ENCODE measurements at regions not wholly inside any gene's neighbourhood (a gene's known extent, or its start where the extent isn't known, plus 50 kb on each side); places are given as distances from the start of the nearest gene placed in this dataset.

DNA sequence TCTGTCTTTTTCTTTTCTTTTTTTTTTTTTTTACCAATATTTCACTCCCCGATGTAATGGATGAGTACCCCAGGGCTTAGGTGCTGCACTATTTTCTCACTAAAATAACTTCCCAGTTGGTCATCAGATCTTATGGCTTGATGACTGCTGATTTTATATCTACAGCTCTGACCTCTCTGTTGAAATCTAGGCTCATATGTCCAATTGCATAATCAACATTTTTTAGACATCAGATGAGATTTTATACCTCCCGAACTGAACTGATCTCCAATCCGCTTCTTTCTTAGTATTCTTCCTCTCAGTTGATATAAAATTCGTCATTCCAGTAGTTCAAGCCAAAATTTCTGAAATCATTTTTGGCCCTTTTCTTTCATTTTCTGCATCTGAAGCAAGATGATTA, 1236.5 kb downstream of the SLC16A7 start:
- no peak for DNase-seq
- TF ChIP-seq, protein P1, sequence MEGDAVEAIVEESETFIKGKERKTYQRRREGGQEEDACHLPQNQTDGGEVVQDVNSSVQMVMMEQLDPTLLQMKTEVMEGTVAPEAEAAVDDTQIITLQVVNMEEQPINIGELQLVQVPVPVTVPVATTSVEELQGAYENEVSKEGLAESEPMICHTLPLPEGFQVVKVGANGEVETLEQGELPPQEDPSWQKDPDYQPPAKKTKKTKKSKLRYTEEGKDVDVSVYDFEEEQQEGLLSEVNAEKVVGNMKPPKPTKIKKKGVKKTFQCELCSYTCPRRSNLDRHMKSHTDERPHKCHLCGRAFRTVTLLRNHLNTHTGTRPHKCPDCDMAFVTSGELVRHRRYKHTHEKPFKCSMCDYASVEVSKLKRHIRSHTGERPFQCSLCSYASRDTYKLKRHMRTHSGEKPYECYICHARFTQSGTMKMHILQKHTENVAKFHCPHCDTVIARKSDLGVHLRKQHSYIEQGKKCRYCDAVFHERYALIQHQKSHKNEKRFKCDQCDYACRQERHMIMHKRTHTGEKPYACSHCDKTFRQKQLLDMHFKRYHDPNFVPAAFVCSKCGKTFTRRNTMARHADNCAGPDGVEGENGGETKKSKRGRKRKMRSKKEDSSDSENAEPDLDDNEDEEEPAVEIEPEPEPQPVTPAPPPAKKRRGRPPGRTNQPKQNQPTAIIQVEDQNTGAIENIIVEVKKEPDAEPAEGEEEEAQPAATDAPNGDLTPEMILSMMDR (IDR thresholded peaks at IDR 0.05) = no peak
- TF ChIP-seq POLR2A (IDR thresholded peaks at IDR 0.05) = no peak
- no peak for ATAC-seq
- WGBS (ENCODE audit: insufficient coverage, low coverage, low lambda C conversion rate, missing lambda C conversion rate) = 80% methylated on average over 4 of the region's 4 CpGs
- intact Hi-C loops (cut with DNase I) = no loop called here
- no peaks in the 10 kb centered on the region for H3K27me3 ChIP-seq
- H3K9me3 ChIP-seq = no peaks in the 10 kb centered on the region
- no peak overlapping the region for H3K4me3 ChIP-seq
- no peaks in the 10 kb centered on the region for H3K36me3 ChIP-seq
- no peak overlapping the region for H3K27ac ChIP-seq
- no peaks in the 10 kb centered on the region for H3K4me1 ChIP-seq

GRCh38 chr12:60834372-60834771, 1238.5 kb downstream of the SLC16A7 start:
- no peak overlapping the region for H3K4me3 ChIP-seq
- H3K27me3 ChIP-seq = no peaks in the 10 kb centered on the region
- no peaks in the 10 kb centered on the region for H3K4me1 ChIP-seq
- H3K36me3 ChIP-seq = no peaks in the 10 kb centered on the region
- H3K9me3 ChIP-seq = no peaks in the 10 kb centered on the region
- no peak for DNase-seq
- H3K27ac ChIP-seq = no peak overlapping the region
- intact Hi-C loops (cut with DNase I) = no loop called here
- ATAC-seq = no peak
- no peak for TF ChIP-seq POLR2A (IDR thresholded peaks at IDR 0.05)
- TF ChIP-seq, protein P1 (IDR thresholded peaks at IDR 0.05) = no peak

GRCh38 chr12:60834806-60835205, 1239.0 kb downstream of the SLC16A7 start:
- Histone ChIP-seq H3K36me3 (no peaks in the 10 kb centered on the region), H3K27ac (no peak overlapping the region), H3K4me1 (no peaks in the 10 kb centered on the region), H3K27me3 (no peaks in the 10 kb centered on the region), H3K4me3 (no peak overlapping the region), H3K9me3 (no peaks in the 10 kb centered on the region)
- intact Hi-C loops (cut with DNase I) = no loop called here
- ATAC-seq = no peak
- 75% methylated on average over 3 of the region's 3 CpGs for WGBS (ENCODE audit: insufficient coverage, low coverage, low lambda C conversion rate, missing lambda C conversion rate)
- DNase-seq = no peak
- TF ChIP-seq, protein P1 (IDR thresholded peaks at IDR 0.05) = no peak
- no peak for TF ChIP-seq POLR2A (IDR thresholded peaks at IDR 0.05)

DNA sequence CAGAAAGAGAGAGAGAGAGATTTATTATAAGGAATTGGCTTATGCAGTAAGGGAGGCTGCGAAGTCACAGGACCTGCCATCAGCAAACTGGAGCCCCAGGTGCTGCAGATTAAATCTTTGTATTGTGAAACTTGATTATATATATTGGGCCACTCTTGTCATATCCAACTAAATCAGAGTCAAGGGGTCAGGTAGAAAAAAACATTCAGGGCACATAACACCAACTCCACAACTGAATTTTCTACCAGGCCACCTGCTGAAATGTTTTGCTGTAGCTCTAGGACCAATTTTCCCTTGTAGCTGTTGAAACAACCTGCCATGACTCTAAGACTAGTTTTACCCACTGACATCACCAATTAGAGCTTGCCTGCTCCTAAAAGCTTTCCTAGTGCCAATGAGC, 1240.8 kb downstream of the SLC16A7 start:
- H3K4me1 ChIP-seq = no peaks in the 10 kb centered on the region
- H3K27ac ChIP-seq = no peak overlapping the region
- H3K27me3 ChIP-seq = no peaks in the 10 kb centered on the region
- 69% methylated on average over 1 of the region's 1 CpG for WGBS (ENCODE audit: insufficient coverage, low coverage, low lambda C conversion rate, missing lambda C conversion rate)
- H3K9me3 ChIP-seq = no peaks in the 10 kb centered on the region
- intact Hi-C loops (cut with DNase I) = no loop called here
- TF ChIP-seq, protein P1 (IDR thresholded peaks at IDR 0.05) = no peak
- TF ChIP-seq POLR2A (IDR thresholded peaks at IDR 0.05) = no peak
- H3K36me3 ChIP-seq = no peaks in the 10 kb centered on the region
- no peak for DNase-seq
- H3K4me3 ChIP-seq = no peak overlapping the region
- no peak for ATAC-seq

- no peaks in the 10 kb centered on the region for H3K36me3 ChIP-seq
- no peaks in the 10 kb centered on the region for H3K9me3 ChIP-seq
- intact Hi-C loops (cut with DNase I) = no loop called here
- no peak overlapping the region for H3K27ac ChIP-seq
- DNase-seq (no peak), ATAC-seq (no peak)
- no peak overlapping the region for H3K4me3 ChIP-seq
- no peaks in the 10 kb centered on the region for H3K27me3 ChIP-seq
- TF ChIP-seq POLR2A (IDR thresholded peaks at IDR 0.05) = no peak
- TF ChIP-seq, protein P1 (IDR thresholded peaks at IDR 0.05) = no peak
- peaks cover 0 to 19% (median 0%) of the 10 kb centered on the region in 4 donors for H3K4me1 ChIP-seq
- WGBS (ENCODE audit: insufficient coverage, low coverage, low lambda C conversion rate, missing lambda C conversion rate) = 64% methylated on average over 2 of the region's 2 CpGs
Observed at GRCh38 chr12:60842181-60842580, 1246.4 kb downstream of the SLC16A7 start.

All from right lobe of liver (tissue), 6 donors.